DND-41 (cell line): ENCODE measurements at regions not wholly inside any gene's neighbourhood (a gene's known extent, or its start where the extent isn't known, plus 50 kb on each side); places are given as distances from the start of the nearest gene placed in this dataset.

Experiments
- CTCF ChIP-seq: IDR thresholded peaks from 2 replicates; pipeline ENCODE4 v1.5.1; 2012; ENCODE audit warnings: borderline replicate concordance, low read length, moderate library complexity, mild to moderate bottlenecking; ENCODE audit not compliant: poor library complexity, severe bottlenecking; ENCODE audit errors: extremely low read depth
- EZH2 ChIP-seq: IDR thresholded peaks from 3 replicates; pipeline ENCODE4 v1.6.1; 2012; ENCODE audit warnings: borderline replicate concordance, low read depth, mild to moderate bottlenecking, moderate library complexity, low read length, inconsistent platforms; ENCODE audit not compliant: severe bottlenecking

GRCh38 chr3:13174011-13174802 lies 101.0 kb upstream of the IQSEC1 start:
- TF ChIP-seq CTCF (no peak), EZH2 (no peak)
